B cell (primary cell): ENCODE measurements at regions not wholly inside any gene's neighbourhood (a gene's known extent, or its start where the extent isn't known, plus 50 kb on each side); places are given as distances from the start of the nearest gene placed in this dataset.

Experiments
- ATAC-seq: fragments of 200-7000 bp; cut with Tn5 transposase; one replicate; pipeline ENCODE4 v1.10.0; 2021; ENCODE audit warnings: low read depth, mild to moderate bottlenecking, moderate number of reproducible peaks, moderate library complexity
- CTCF ChIA-PET: fragments of 350-600 bp; sonication (Branson Sonifier 250); formaldehyde crosslinking; loops from one replicate; lab custom pipeline; 2021; ENCODE audit warnings: antibody characterized with exemption, inconsistent platforms; lab: Charles Lee
- POLR2A ChIA-PET: fragments of 350-600 bp; sonication (Branson Sonifier 250); formaldehyde crosslinking; loops from one replicate; lab custom pipeline; 2021; ENCODE audit warnings: antibody characterized with exemption; lab: Charles Lee
- DNase-seq: peaks from one replicate; pipeline ENCODE4 v3.0.0; 2013
- H2AFZ ChIP-seq: 2 replicates; pipeline ENCODE4 v1.6.1; 2012; ENCODE audit warnings: mild to moderate bottlenecking, low read depth, low read length; ENCODE audit not compliant: insufficient read depth, poor library complexity, severe bottlenecking
- H3K27ac ChIP-seq, 2 donors: 1 replicate in 1 of 2; 2 replicates in 1 of 2; pipeline ENCODE4 v1.5.1; 2012 to 2013; ENCODE audit warnings: low read length in 2 of 2, mild to moderate bottlenecking in 2 of 2, moderate library complexity in 1 of 2
- H3K27me3 ChIP-seq, 4 experiments: fragments of 200-600 bp in 1 of 4; sonication (generic) in 1 of 4; replicated peaks in 1 of 4; 1 replicate in 2 of 4; 2 replicates in 2 of 4; pipeline versions ENCODE4 v1.6.1 to v1.7.0; 2013 to 2016; ENCODE audit warnings: low read length in 3 of 4, mild to moderate bottlenecking in 2 of 4, mixed read lengths in 1 of 4, moderate library complexity in 1 of 4; ENCODE audit not compliant: insufficient read depth in 4 of 4, control insufficient read depth in 3 of 4; ENCODE audit errors: control extremely low read depth in 1 of 4
- H3K36me3 ChIP-seq, 2 experiments: replicated peaks in 1 of 2; 1 replicate in 1 of 2; 2 replicates in 1 of 2; pipeline versions ENCODE4 v1.6.1 to v1.7.1; 2013; ENCODE audit warnings: low read length in 1 of 2; ENCODE audit not compliant: insufficient read depth in 2 of 2, control insufficient read depth in 1 of 2; ENCODE audit errors: control extremely low read depth in 1 of 2, extremely low read depth in 1 of 2
- H3K4me1 ChIP-seq, 2 donors: fragments of 200-600 bp in 1 of 2; sonication (generic) in 1 of 2; 1 replicate in 1 of 2; 2 replicates in 1 of 2; pipeline versions ENCODE4 v1.5.1 to v1.6.1; 2013 to 2017; ENCODE audit warnings: low read length in 2 of 2; ENCODE audit not compliant: control insufficient read depth in 2 of 2, insufficient read depth in 2 of 2
- H3K4me2 ChIP-seq: replicated peaks from 2 replicates; pipeline ENCODE3; 2012; ENCODE audit warnings: mild to moderate bottlenecking, low read depth, low read length; ENCODE audit not compliant: poor library complexity, severe bottlenecking
- H3K4me3 ChIP-seq, 5 experiments: fragments of 200-600 bp in 1 of 5; sonication (generic) in 1 of 5; 1 replicate in 3 of 5; 2 replicates in 2 of 5; pipeline versions ENCODE4 v1.5.1 to v1.7.0; 2011 to 2016; ENCODE audit warnings: low read length in 4 of 5, mild to moderate bottlenecking in 4 of 5, low read depth in 2 of 5, control low read depth in 1 of 5, moderate library complexity in 1 of 5; ENCODE audit not compliant: insufficient read depth in 1 of 5; ENCODE audit errors: control extremely low read depth in 1 of 5, extremely low read depth in 1 of 5
- H3K79me2 ChIP-seq: fragments of 200-600 bp; sonication (generic); one replicate; pipeline ENCODE4 v1.6.0; 2016; ENCODE audit warnings: low read length; ENCODE audit not compliant: control insufficient read depth, insufficient read depth
- H3K9ac ChIP-seq: fragments of 200-600 bp; sonication (generic); 2 replicates; pipeline ENCODE4 v1.6.1; 2017; ENCODE audit warnings: mild to moderate bottlenecking, low read length, moderate library complexity
- H3K9me3 ChIP-seq, 3 donors: one replicate each; pipeline versions ENCODE4 v1.6.1 to v1.7.1; 2013; ENCODE audit warnings: low read length in 2 of 3; ENCODE audit not compliant: control insufficient read depth in 2 of 3, insufficient read depth in 1 of 3; ENCODE audit errors: control extremely low read depth in 1 of 3
- H4K20me1 ChIP-seq: 2 replicates; pipeline ENCODE4 v1.6.0; 2012; ENCODE audit warnings: mild to moderate bottlenecking, low read length; ENCODE audit not compliant: insufficient read depth, control insufficient read depth, poor library complexity, severe bottlenecking
- H3K27ac Mint-ChIP-seq: one replicate; pipeline ENCODE4 v1.8.0; 2021; ENCODE audit warnings: mixed read lengths
- H3K27me3 Mint-ChIP-seq: one replicate; pipeline ENCODE4 v1.8.0; 2021; ENCODE audit warnings: mixed read lengths
- H3K4me1 Mint-ChIP-seq: one replicate; pipeline ENCODE4 v1.8.0; 2021; ENCODE audit warnings: mixed read lengths
- H3K4me3 Mint-ChIP-seq: one replicate; pipeline ENCODE4 v1.8.0; 2021; ENCODE audit warnings: mixed read lengths
- H3K9me3 Mint-ChIP-seq: one replicate; pipeline ENCODE4 v1.8.0; 2022; ENCODE audit warnings: mixed read lengths; ENCODE audit not compliant: insufficient read depth
- CTCF ChIP-seq: fragments of 200-600 bp; IDR thresholded peaks from one replicate; pipeline ENCODE4 v1.8.0; 2022; ENCODE audit warnings: antibody characterized with exemption, mild to moderate bottlenecking
- EZH2 ChIP-seq: IDR thresholded peaks from 2 replicates; pipeline ENCODE4 v1.6.1; 2012; ENCODE audit warnings: borderline replicate concordance, low read depth, mild to moderate bottlenecking, moderate library complexity, low read length; ENCODE audit not compliant: insufficient read depth, poor library complexity, severe bottlenecking
- WGBS: methylation state at CpG from one replicate; pipeline ENCODE4 v1.1.5; 2013; ENCODE audit warnings: missing lambda C conversion rate; ENCODE audit not compliant: insufficient coverage; 5-methylcytosine and 5-hydroxymethylcytosine counted together
- intact Hi-C: fragments of 100-400 bp; cut with micrococcal nuclease; formaldehyde crosslinking; loops from one replicate; pipeline ENCODE4 v1.10.0; 2022

GRCh38 chr21:16193496-16194094, 463.8 kb downstream of the USP25 start:
- Histone ChIP-seq H3K36me3 (no peaks in the 10 kb centered on the region), H3K27me3 (no peaks in the 10 kb centered on the region), H3K9me3 (no peaks in the 10 kb centered on the region), H3K27ac (no peak overlapping the region), H3K4me2 (no peak overlapping the region), H2AFZ (peak overlapping the region; percentile 43), H3K79me2 (no peaks in the 10 kb centered on the region), H3K9ac (no peak overlapping the region), H4K20me1 (no peaks in the 10 kb centered on the region), H3K4me1 (no peaks in the 10 kb centered on the region), H3K4me3 (no peak overlapping the region)
- no peak for ATAC-seq
- Mint-ChIP-seq H3K27ac (no peak overlapping the region), H3K9me3 (peaks cover 3% of the 10 kb centered on the region), H3K4me1 (peaks cover 15% of the 10 kb centered on the region), H3K27me3 (no peaks in the 10 kb centered on the region), H3K4me3 (no peak overlapping the region)
- DNase-seq = no peak
- no CpG with 5 or more reads among the region's 2 CpGs for WGBS
- TF ChIP-seq CTCF (no peak), EZH2 (no peak)
- CTCF ChIA-PET = no interaction called here
- POLR2A ChIA-PET = interaction anchor here (0.6 kb wide), 1 partner anchor 15 kb away, joined by 3 read pairs; no protein-coding TSS in a partner anchor
- intact Hi-C loops = no loop called here

- no peak for TF ChIP-seq CTCF
- TF ChIP-seq EZH2 = no peak
- Mint-ChIP-seq H3K27ac (peak overlapping the region; percentile 17), H3K27me3 (no peaks in the 10 kb centered on the region), H3K4me3 (peak overlapping the region; percentile 60), H3K9me3 (peaks cover 3% of the 10 kb centered on the region), H3K4me1 (peaks cover 15% of the 10 kb centered on the region)
- peak; percentile 33 for ATAC-seq
- peak overlapping the region; percentile 41 for H3K4me2 ChIP-seq
- H3K9ac ChIP-seq = no peak overlapping the region
- no peaks in the 10 kb centered on the region for H3K36me3 ChIP-seq
- CTCF ChIA-PET = no interaction called here
- H3K4me3 ChIP-seq = no peak overlapping the region
- no peaks in the 10 kb centered on the region for H3K27me3 ChIP-seq
- WGBS = 5% methylated on average over 4 of the region's 9 CpGs
- no peaks in the 10 kb centered on the region for H3K9me3 ChIP-seq
- H3K79me2 ChIP-seq = no peaks in the 10 kb centered on the region
- intact Hi-C loops = no loop called here
- POLR2A ChIA-PET = interaction anchor here (0.6 kb wide), 1 partner anchor 16 kb away, joined by 3 read pairs; no protein-coding TSS in a partner anchor
- peak overlapping the region; percentile 43 for H2AFZ ChIP-seq
- no peak overlapping the region for H3K27ac ChIP-seq
- DNase-seq = peak; percentile 22
- no peaks in the 10 kb centered on the region for H4K20me1 ChIP-seq
- H3K4me1 ChIP-seq = no peaks in the 10 kb centered on the region
Measured at GRCh38 chr21:16194095-16194787, 464.5 kb downstream of the USP25 start.
